ENCODE measurements at regions not wholly inside any gene's neighbourhood (a gene's known extent, or its start where the extent isn't known, plus 50 kb on each side); places are given as distances from the start of the nearest gene placed in this dataset.
"Not testable (repeated sequence)": the region's sequence is repeated elsewhere in the genome, so short reads cannot be mapped to it uniquely, and the experiment has no call there.

DNA sequence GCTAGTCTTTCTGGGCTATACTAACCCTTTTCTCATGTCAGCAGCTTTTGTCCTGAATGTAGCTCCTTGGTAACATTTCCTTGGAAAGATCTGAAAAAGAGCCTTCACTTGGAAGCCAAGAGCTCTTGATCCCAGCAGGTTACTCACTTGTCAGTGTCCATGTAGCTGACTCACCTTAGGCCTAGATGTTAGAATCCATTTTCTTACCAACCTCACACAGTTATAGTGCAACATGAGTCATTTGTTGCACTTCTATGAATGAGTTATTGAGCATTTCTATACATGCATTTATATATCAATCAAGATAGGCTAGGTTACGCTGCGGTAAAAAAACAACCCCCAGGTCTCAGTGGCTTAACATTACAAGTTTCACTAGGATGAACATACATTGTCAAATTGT is 106.8 kb upstream of the SLC7A14 start:
- Mint-ChIP-seq H3K4me3 (no peak overlapping the region), H3K36me3 (no peaks in the 10 kb centered on the region), H3K27me3 (peaks cover 0 to 1% (median 0%) of the 10 kb centered on the region in 5 donors), H3K27ac (no peak overlapping the region), H3K9me3 (peaks cover 0 to 4% (median 0%) of the 10 kb centered on the region in 11 donors), H3K4me1 (peaks cover 0 to 3% (median 0%) of the 10 kb centered on the region in 7 donors)
- ATAC-seq (no peak), DNase-seq (no peak)
- Histone ChIP-seq H3K9me3 (ENCODE audit: control insufficient read depth in 2 of 3, low read length in 3 of 3) (no peaks in the 10 kb centered on the region), H3K4me1 (ENCODE audit: control insufficient read depth in 2 of 2, insufficient read depth in 2 of 2, low read length in 2 of 2) (no peaks in the 10 kb centered on the region), H3K27me3 (ENCODE audit: control insufficient read depth in 2 of 2, insufficient read depth in 2 of 2, low read length in 2 of 2) (no peaks in the 10 kb centered on the region), H3K27ac (ENCODE audit: low read depth, low read length) (no peak overlapping the region), H3K36me3 (ENCODE audit: control insufficient read depth in 2 of 3, insufficient read depth in 3 of 3, low read length in 3 of 3) (no peaks in the 10 kb centered on the region), H3K4me3 (ENCODE audit: low read length) (no peak overlapping the region)
- POLR2A ChIA-PET: no interaction called here
- intact Hi-C loops (cut with micrococcal nuclease): no loop called here
- CTCF ChIA-PET: interaction anchor here (1.7 kb wide), 1 partner anchor 279 kb away, joined by 4 read pairs; no protein-coding TSS in a partner anchor

- intact Hi-C loops (cut with micrococcal nuclease): loop anchor here in 1 of 2 donors (1.0 kb wide), 1 partner anchor 276 kb away; no protein-coding TSS in a partner anchor
- no peaks in the 10 kb centered on the region for H3K4me1 ChIP-seq (ENCODE audit: control insufficient read depth in 2 of 2, insufficient read depth in 2 of 2, low read length in 2 of 2)
- peaks cover 0 to 1% (median 0%) of the 10 kb centered on the region in 5 donors for H3K27me3 Mint-ChIP-seq
- H3K27ac ChIP-seq (ENCODE audit: low read depth, low read length): no peak overlapping the region
- ChIA-PET POLR2A (no interaction called here), CTCF (interaction anchor here (0.6 kb wide), 1 partner anchor 275 kb away, joined by 5 read pairs; no protein-coding TSS in a partner anchor)
- no peaks in the 10 kb centered on the region for H3K27me3 ChIP-seq (ENCODE audit: control insufficient read depth in 2 of 2, insufficient read depth in 2 of 2, low read length in 2 of 2)
- no peak overlapping the region for H3K4me3 ChIP-seq (ENCODE audit: low read length)
- H3K36me3 ChIP-seq (ENCODE audit: control insufficient read depth in 2 of 3, insufficient read depth in 3 of 3, low read length in 3 of 3): no peaks in the 10 kb centered on the region
- no peak overlapping the region for H3K27ac Mint-ChIP-seq
- H3K4me1 Mint-ChIP-seq: no peaks in the 10 kb centered on the region
- no peaks in the 10 kb centered on the region for H3K9me3 ChIP-seq (ENCODE audit: control insufficient read depth in 2 of 3, low read length in 3 of 3)
- no peak for ATAC-seq
- no peak for DNase-seq
- no peaks in the 10 kb centered on the region for H3K36me3 Mint-ChIP-seq
- H3K9me3 Mint-ChIP-seq: no peaks in the 10 kb centered on the region
- no peak overlapping the region for H3K4me3 Mint-ChIP-seq
Measured at GRCh38 chr3:170690661-170690981, 104.7 kb upstream of the SLC7A14 start.

DNA sequence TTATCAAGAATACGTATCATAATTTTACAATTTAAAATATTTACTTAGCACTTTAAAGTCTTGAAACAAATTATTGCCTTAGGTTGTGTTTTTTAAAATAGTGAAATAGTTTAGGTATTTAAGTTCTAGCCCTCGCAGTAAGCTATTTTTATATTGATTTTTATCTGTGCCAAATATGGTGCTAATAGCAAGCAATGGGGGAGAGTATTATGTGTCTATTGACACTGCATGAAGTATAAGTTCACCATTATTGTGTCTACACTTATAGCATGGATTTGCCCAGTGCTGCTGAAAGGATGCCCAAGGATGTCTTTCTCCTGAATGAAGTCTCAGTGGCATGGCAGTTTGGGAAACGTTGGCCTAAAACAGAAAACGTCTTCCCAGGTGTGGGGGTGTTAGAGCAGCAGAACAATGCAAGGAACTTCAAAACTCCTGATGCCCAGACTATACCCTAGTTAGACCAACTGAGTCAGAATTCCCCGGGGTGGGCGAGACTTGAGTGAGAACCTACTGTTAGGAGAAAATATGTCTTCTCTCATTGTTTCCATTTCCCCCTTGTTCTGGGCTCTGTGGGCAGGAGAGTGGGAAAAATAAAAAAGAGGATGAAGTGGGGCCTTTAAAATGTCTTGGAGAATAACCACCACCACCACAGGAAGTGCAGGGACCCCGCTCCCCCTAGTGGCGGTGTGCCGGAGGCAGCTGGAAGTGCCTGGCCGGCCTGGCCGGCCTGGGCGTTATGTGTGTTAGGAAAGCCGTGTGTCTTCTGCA is 104.2 kb upstream of the SLC7A14 start:
- CTCF ChIA-PET: interaction anchor here (0.6 kb wide), 1 partner anchor 274 kb away, joined by 5 read pairs; no protein-coding TSS in a partner anchor
- intact Hi-C loops (cut with micrococcal nuclease): loop anchor here in 1 of 2 donors (1.0 kb wide), 1 partner anchor 276 kb away; no protein-coding TSS in a partner anchor
- no peaks in the 10 kb centered on the region for H3K9me3 ChIP-seq (ENCODE audit: control insufficient read depth in 2 of 3, low read length in 3 of 3)
- no peaks in the 10 kb centered on the region for H3K9me3 Mint-ChIP-seq
- POLR2A ChIA-PET: no interaction called here
- no peaks in the 10 kb centered on the region for H3K36me3 Mint-ChIP-seq
- peaks cover 0 to 1% (median 0%) of the 10 kb centered on the region in 5 donors for H3K27me3 Mint-ChIP-seq
- H3K27ac Mint-ChIP-seq: no peak overlapping the region
- DNase-seq: peak in 7 of 9 donors; percentile 6 to 47 (median 18)
- no peak for ATAC-seq
- H3K4me1 Mint-ChIP-seq: no peaks in the 10 kb centered on the region
- H3K27ac ChIP-seq (ENCODE audit: low read depth, low read length): no peak overlapping the region
- no peaks in the 10 kb centered on the region for H3K27me3 ChIP-seq (ENCODE audit: control insufficient read depth in 2 of 2, insufficient read depth in 2 of 2, low read length in 2 of 2)
- H3K4me3 Mint-ChIP-seq: no peak overlapping the region
- no peaks in the 10 kb centered on the region for H3K4me1 ChIP-seq (ENCODE audit: control insufficient read depth in 2 of 2, insufficient read depth in 2 of 2, low read length in 2 of 2)
- no peak overlapping the region for H3K4me3 ChIP-seq (ENCODE audit: low read length)
- no peaks in the 10 kb centered on the region for H3K36me3 ChIP-seq (ENCODE audit: control insufficient read depth in 2 of 3, insufficient read depth in 3 of 3, low read length in 3 of 3)

GRCh38 chr3:170689296-170689829 is 103.5 kb upstream of the SLC7A14 start:
- ChIA-PET CTCF (no interaction called here), POLR2A (no interaction called here)
- Mint-ChIP-seq H3K4me3 (no peak overlapping the region), H3K27ac (no peak overlapping the region), H3K36me3 (no peaks in the 10 kb centered on the region), H3K4me1 (no peaks in the 10 kb centered on the region), H3K27me3 (peaks cover 0 to 1% (median 0%) of the 10 kb centered on the region in 5 donors), H3K9me3 (no peaks in the 10 kb centered on the region)
- intact Hi-C loops (cut with micrococcal nuclease): no loop called here
- Histone ChIP-seq H3K36me3 (ENCODE audit: control insufficient read depth in 2 of 3, insufficient read depth in 3 of 3, low read length in 3 of 3) (no peaks in the 10 kb centered on the region), H3K27me3 (ENCODE audit: control insufficient read depth in 2 of 2, insufficient read depth in 2 of 2, low read length in 2 of 2) (no peaks in the 10 kb centered on the region), H3K4me3 (ENCODE audit: low read length) (no peak overlapping the region), H3K27ac (ENCODE audit: low read depth, low read length) (no peak overlapping the region), H3K4me1 (ENCODE audit: control insufficient read depth in 2 of 2, insufficient read depth in 2 of 2, low read length in 2 of 2) (no peaks in the 10 kb centered on the region), H3K9me3 (ENCODE audit: control insufficient read depth in 2 of 3, low read length in 3 of 3) (no peaks in the 10 kb centered on the region)
- DNase-seq (no peak), ATAC-seq (no peak)

- H3K27ac Mint-ChIP-seq; H3K9me3 Mint-ChIP-seq; H3K27ac ChIP-seq (ENCODE audit: low read depth, low read length); H3K4me1 ChIP-seq (ENCODE audit: control insufficient read depth in 2 of 2, insufficient read depth in 2 of 2, low read length in 2 of 2); CTCF ChIA-PET; POLR2A ChIA-PET; H3K27me3 Mint-ChIP-seq; H3K27me3 ChIP-seq (ENCODE audit: control insufficient read depth in 2 of 2, insufficient read depth in 2 of 2, low read length in 2 of 2); H3K4me3 Mint-ChIP-seq; H3K4me1 Mint-ChIP-seq; H3K36me3 ChIP-seq (ENCODE audit: control insufficient read depth in 2 of 3, insufficient read depth in 3 of 3, low read length in 3 of 3); ATAC-seq; H3K9me3 ChIP-seq (ENCODE audit: control insufficient read depth in 2 of 3, low read length in 3 of 3); DNase-seq; intact Hi-C loops (cut with micrococcal nuclease); H3K36me3 Mint-ChIP-seq; H3K4me3 ChIP-seq (ENCODE audit: low read length): not testable (repeated sequence)
Measured at GRCh38 chr3:170688222-170688621, 102.3 kb upstream of the SLC7A14 start.

DNA sequence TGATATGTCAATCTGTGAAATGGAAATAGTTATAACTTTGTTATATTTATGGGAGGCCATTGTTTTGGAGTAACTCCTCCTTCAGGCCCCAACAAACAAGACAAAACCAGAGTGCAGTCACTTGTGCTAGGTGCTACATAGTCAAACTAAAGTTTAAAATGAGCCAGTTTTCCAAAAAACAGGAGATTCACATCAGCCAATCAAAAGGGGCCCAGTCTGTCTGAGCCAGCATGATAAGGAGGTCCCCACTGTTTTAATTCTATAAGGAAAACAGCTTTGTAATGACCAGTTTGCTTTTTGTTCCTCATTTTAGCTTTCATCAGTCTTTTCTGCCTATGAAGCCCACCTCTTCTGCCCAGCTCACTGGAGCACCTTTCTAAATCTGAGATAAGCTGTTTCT is 94.7 kb upstream of the SLC7A14 start:
- Mint-ChIP-seq H3K36me3 (no peaks in the 10 kb centered on the region), H3K4me3 (no peak overlapping the region), H3K4me1 (no peaks in the 10 kb centered on the region), H3K9me3 (no peaks in the 10 kb centered on the region), H3K27ac (no peak overlapping the region), H3K27me3 (peaks cover 0 to 16% (median 8%) of the 10 kb centered on the region in 5 donors)
- ChIA-PET CTCF (no interaction called here), POLR2A (no interaction called here)
- H3K9me3 ChIP-seq (ENCODE audit: control insufficient read depth in 2 of 3, low read length in 3 of 3): no peaks in the 10 kb centered on the region
- H3K27ac ChIP-seq (ENCODE audit: low read depth, low read length): no peak overlapping the region
- DNase-seq: no peak
- intact Hi-C loops (cut with micrococcal nuclease): no loop called here
- no peak overlapping the region for H3K4me3 ChIP-seq (ENCODE audit: low read length)
- no peaks in the 10 kb centered on the region for H3K27me3 ChIP-seq (ENCODE audit: control insufficient read depth in 2 of 2, insufficient read depth in 2 of 2, low read length in 2 of 2)
- no peaks in the 10 kb centered on the region for H3K36me3 ChIP-seq (ENCODE audit: control insufficient read depth in 2 of 3, insufficient read depth in 3 of 3, low read length in 3 of 3)
- H3K4me1 ChIP-seq (ENCODE audit: control insufficient read depth in 2 of 2, insufficient read depth in 2 of 2, low read length in 2 of 2): no peaks in the 10 kb centered on the region
- no peak for ATAC-seq

DNA sequence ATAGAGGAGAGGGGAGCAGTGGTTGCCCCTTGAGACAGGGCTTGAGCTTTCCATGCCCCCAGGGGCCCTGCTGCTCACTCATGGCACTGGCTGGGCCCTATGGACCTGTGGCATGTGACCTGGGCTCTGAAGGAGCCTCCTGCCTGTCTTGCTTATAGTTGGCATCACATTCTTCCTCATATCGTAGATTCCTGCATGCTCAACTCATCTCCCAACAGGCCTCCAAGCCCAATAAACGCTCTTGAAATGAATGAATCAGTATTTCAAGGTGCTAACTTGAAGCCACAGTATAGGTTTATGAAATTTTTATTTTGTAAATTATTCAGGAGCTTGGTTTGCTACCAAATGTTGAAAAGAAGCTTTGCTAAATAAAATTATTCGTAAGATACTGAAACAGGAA is 93.3 kb upstream of the SLC7A14 start:
- Histone ChIP-seq H3K27me3 (ENCODE audit: control insufficient read depth in 2 of 2, insufficient read depth in 2 of 2, low read length in 2 of 2) (no peaks in the 10 kb centered on the region), H3K27ac (ENCODE audit: low read depth, low read length) (no peak overlapping the region), H3K4me1 (ENCODE audit: control insufficient read depth in 2 of 2, insufficient read depth in 2 of 2, low read length in 2 of 2) (no peaks in the 10 kb centered on the region), H3K36me3 (ENCODE audit: control insufficient read depth in 2 of 3, insufficient read depth in 3 of 3, low read length in 3 of 3) (no peaks in the 10 kb centered on the region), H3K4me3 (ENCODE audit: low read length) (no peak overlapping the region), H3K9me3 (ENCODE audit: control insufficient read depth in 2 of 3, low read length in 3 of 3) (no peaks in the 10 kb centered on the region)
- Mint-ChIP-seq H3K4me3 (no peak overlapping the region), H3K9me3 (no peaks in the 10 kb centered on the region), H3K27ac (no peak overlapping the region), H3K36me3 (no peaks in the 10 kb centered on the region), H3K27me3 (peaks cover 0 to 16% (median 8%) of the 10 kb centered on the region in 5 donors), H3K4me1 (no peaks in the 10 kb centered on the region)
- ChIA-PET CTCF (no interaction called here), POLR2A (no interaction called here)
- intact Hi-C loops (cut with micrococcal nuclease): no loop called here
- ATAC-seq (no peak), DNase-seq (no peak)
